HL-60 (cell line): ENCODE measurements at regions not wholly inside any gene's neighbourhood (a gene's known extent, or its start where the extent isn't known, plus 50 kb on each side); places are given as distances from the start of the nearest gene placed in this dataset.
A peak's percentile ranks its signal among the peaks of the same experiment; 100 is the strongest.

ENCODE experiments used
- DNase-seq, 2 experiments: peaks; one replicate each; pipeline ENCODE4 v3.0.0-alpha.2; 2010 to 2020; ENCODE audit warnings: low read depth in 1 of 2, low spot score in 1 of 2
- H3K27ac ChIP-seq: fragments of 250-450 bp; sonication (Bioruptor Pico); replicated peaks from 2 replicates; pipeline ENCODE4 v1.5.1; 2020; ENCODE audit warnings: mild to moderate bottlenecking, moderate library complexity
- H3K27me3 ChIP-seq: fragments of 250-450 bp; sonication (Bioruptor Pico); 2 replicates; pipeline ENCODE4 v1.5.1; 2021; ENCODE audit warnings: mild to moderate bottlenecking, moderate library complexity; ENCODE audit not compliant: insufficient read depth, poor library complexity, severe bottlenecking
- H3K4me3 ChIP-seq: replicated peaks from 2 replicates; pipeline ENCODE4 v1.5.1; 2011; ENCODE audit warnings: mild to moderate bottlenecking, control low read depth, low read length; ENCODE audit not compliant: insufficient read depth
- GABPA ChIP-seq: IDR thresholded peaks from 2 replicates; pipeline ENCODE4 v1.6.1; 2012; ENCODE audit warnings: low read depth
- POLR2AphosphoS5 ChIP-seq: IDR thresholded peaks from 2 replicates; pipeline ENCODE4 v1.6.1; 2012; ENCODE audit warnings: low read depth
- SPI1 ChIP-seq: IDR thresholded peaks from 2 replicates; pipeline ENCODE4 v1.6.1; 2012; ENCODE audit warnings: low read depth, mild to moderate bottlenecking, borderline replicate concordance
- TF ChIP-seq, protein P1 (sequence below): IDR thresholded peaks from 2 replicates; pipeline ENCODE4 v1.6.1; 2012; ENCODE audit warnings: low read depth; ENCODE audit not compliant: insufficient replicate concordance
- TF ChIP-seq, protein P2 (sequence below): IDR thresholded peaks from one replicate; pipeline ENCODE4 v1.5.1; 2011; ENCODE audit warnings: low read length, control low read depth, inconsistent platforms; ENCODE audit not compliant: insufficient read depth

DNA sequence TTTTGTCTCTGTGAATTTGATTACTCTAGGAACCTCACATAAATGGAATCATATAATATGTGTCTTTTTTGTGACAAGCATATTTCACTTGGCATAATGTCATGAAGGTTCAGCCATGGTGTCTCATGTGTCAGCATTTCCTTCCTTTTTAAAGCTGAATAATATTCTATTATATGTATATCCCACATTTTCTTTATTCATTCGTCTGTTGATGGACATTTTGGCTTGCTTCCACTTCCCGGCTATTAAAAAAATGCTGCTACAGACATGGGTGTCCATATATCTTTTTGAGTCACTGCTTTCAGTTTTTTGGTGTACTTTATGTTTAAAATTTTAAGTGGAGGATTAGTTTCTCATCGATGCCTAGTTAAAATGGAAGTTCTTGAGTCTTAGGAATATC, 59.8 kb upstream of the C5orf63 start:
- no peak overlapping the region for H3K4me3 ChIP-seq
- no peak for DNase-seq
- TF ChIP-seq GABPA, result no peak
- no peak for TF ChIP-seq SPI1
- TF ChIP-seq POLR2AphosphoS5, result no peak
- TF ChIP-seq, protein P1, sequence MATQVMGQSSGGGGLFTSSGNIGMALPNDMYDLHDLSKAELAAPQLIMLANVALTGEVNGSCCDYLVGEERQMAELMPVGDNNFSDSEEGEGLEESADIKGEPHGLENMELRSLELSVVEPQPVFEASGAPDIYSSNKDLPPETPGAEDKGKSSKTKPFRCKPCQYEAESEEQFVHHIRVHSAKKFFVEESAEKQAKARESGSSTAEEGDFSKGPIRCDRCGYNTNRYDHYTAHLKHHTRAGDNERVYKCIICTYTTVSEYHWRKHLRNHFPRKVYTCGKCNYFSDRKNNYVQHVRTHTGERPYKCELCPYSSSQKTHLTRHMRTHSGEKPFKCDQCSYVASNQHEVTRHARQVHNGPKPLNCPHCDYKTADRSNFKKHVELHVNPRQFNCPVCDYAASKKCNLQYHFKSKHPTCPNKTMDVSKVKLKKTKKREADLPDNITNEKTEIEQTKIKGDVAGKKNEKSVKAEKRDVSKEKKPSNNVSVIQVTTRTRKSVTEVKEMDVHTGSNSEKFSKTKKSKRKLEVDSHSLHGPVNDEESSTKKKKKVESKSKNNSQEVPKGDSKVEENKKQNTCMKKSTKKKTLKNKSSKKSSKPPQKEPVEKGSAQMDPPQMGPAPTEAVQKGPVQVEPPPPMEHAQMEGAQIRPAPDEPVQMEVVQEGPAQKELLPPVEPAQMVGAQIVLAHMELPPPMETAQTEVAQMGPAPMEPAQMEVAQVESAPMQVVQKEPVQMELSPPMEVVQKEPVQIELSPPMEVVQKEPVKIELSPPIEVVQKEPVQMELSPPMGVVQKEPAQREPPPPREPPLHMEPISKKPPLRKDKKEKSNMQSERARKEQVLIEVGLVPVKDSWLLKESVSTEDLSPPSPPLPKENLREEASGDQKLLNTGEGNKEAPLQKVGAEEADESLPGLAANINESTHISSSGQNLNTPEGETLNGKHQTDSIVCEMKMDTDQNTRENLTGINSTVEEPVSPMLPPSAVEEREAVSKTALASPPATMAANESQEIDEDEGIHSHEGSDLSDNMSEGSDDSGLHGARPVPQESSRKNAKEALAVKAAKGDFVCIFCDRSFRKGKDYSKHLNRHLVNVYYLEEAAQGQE, result no peak
- TF ChIP-seq, protein P2, sequence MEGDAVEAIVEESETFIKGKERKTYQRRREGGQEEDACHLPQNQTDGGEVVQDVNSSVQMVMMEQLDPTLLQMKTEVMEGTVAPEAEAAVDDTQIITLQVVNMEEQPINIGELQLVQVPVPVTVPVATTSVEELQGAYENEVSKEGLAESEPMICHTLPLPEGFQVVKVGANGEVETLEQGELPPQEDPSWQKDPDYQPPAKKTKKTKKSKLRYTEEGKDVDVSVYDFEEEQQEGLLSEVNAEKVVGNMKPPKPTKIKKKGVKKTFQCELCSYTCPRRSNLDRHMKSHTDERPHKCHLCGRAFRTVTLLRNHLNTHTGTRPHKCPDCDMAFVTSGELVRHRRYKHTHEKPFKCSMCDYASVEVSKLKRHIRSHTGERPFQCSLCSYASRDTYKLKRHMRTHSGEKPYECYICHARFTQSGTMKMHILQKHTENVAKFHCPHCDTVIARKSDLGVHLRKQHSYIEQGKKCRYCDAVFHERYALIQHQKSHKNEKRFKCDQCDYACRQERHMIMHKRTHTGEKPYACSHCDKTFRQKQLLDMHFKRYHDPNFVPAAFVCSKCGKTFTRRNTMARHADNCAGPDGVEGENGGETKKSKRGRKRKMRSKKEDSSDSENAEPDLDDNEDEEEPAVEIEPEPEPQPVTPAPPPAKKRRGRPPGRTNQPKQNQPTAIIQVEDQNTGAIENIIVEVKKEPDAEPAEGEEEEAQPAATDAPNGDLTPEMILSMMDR, result no peak

DNA sequence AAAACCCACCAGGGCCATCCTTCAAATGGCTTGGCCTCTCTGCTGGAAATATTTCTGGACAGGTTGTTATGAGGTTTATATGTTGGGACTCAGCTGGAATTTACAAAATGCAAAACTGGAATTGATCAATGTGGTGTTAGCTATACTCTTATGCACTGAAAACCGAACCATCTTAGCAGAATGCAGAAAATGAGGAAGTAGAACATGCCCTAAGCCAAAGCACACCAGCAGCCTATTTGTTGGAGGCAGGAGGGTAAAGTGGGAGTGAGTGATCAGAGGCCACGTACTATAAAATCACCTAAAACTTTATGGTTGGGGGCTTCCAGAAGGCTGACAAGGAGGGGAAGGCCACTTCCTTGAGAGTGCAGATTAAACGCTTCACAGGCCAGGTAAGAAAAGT, 63.6 kb upstream of the C5orf63 start:
- H3K27ac ChIP-seq, result no peak overlapping the region
- peak in 1 of 2 experiments; percentile 2 for DNase-seq
- no peak overlapping the region for H3K4me3 ChIP-seq
- TF ChIP-seq, protein P1, result no peak
- peak; percentile 23; the same call in 1 of the 2 replicates for TF ChIP-seq SPI1
- TF ChIP-seq POLR2AphosphoS5, result no peak
- no peaks in the 10 kb centered on the region for H3K27me3 ChIP-seq

More for the DNA sequence above, 59.8 kb upstream of the C5orf63 start:
- no peak overlapping the region for H3K27ac ChIP-seq
- H3K27me3 ChIP-seq, result no peaks in the 10 kb centered on the region

DNA sequence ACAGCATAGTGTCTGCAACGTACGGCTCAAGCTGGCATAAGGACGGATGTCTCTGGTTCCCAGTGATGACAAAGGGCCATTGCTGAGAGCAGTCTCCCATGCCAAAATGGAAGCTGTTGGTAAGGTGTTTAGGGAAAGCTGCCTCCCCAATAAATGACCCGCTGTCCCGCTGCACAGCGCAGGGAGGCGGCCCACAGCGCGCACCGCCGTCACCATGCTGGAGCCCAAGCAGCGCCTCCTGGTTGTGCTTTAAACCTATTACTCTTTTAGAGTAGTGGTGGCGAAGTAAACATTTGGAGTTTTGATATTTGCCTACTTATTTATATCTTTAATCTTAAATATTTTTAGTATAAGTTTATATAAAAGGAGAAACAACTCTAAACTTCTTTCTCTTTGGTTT, 70.4 kb upstream of the C5orf63 start:
- no peak overlapping the region for H3K27ac ChIP-seq
- H3K27me3 ChIP-seq, result no peaks in the 10 kb centered on the region
- H3K4me3 ChIP-seq, result no peak overlapping the region
- TF ChIP-seq, protein P2, result no peak
- TF ChIP-seq, protein P1, result no peak
- TF ChIP-seq SPI1, result no peak
- no peak for TF ChIP-seq POLR2AphosphoS5
- TF ChIP-seq GABPA, result no peak
- no peak for DNase-seq

DNA sequence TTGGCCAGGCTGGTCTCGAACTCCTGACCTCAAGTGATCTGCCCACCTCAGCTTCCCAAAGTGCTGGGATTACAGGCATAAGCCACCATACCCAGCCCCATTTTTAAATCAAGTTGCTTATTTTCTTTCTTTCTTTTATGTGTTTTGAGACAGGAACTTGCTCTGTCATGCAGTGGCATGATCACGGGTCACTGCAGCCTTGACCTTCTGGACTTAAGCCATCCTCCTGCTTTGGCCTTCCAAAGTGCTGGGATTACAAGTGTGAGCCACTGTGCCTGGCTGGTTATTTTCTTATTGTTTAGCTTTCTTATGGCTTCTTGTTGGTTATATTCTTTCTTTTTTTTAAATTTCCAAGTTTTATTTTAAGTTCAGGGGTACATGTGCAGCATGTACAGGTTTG, 79.7 kb upstream of the C5orf63 start:
- TF ChIP-seq SPI1 (no peak), POLR2AphosphoS5 (no peak), GABPA (no peak)
- TF ChIP-seq, protein P2, result no peak
- TF ChIP-seq, protein P1, result no peak
- DNase-seq, result no peak
- H3K27me3 ChIP-seq, result no peaks in the 10 kb centered on the region
- H3K27ac ChIP-seq, result no peak overlapping the region
- H3K4me3 ChIP-seq, result no peak overlapping the region
